ENCODE measurements at regions not wholly inside any gene's neighbourhood (a gene's known extent, or its start where the extent isn't known, plus 50 kb on each side); places are given as distances from the start of the nearest gene placed in this dataset.

GRCh38 chr2:66693076-66693965 is 258.4 kb downstream of the MEIS1 start:
- no peak for DNase-seq
- Mint-ChIP-seq H3K27ac (no peak overlapping the region), H3K36me3 (no peaks in the 10 kb centered on the region), H3K4me1 (ENCODE audit: low read depth) (no peaks in the 10 kb centered on the region), H3K4me3 (no peak overlapping the region), H3K9me3 (no peaks in the 10 kb centered on the region), H3K27me3 (no peaks in the 10 kb centered on the region)
- POLR2A ChIA-PET: no interaction called here
- intact Hi-C loops (cut with micrococcal nuclease): no loop called here
- CTCF ChIA-PET: no interaction called here

- Mint-ChIP-seq H3K36me3 (no peaks in the 10 kb centered on the region), H3K9me3 (no peaks in the 10 kb centered on the region), H3K27ac (no peak overlapping the region), H3K27me3 (no peaks in the 10 kb centered on the region), H3K4me1 (ENCODE audit: low read depth) (no peaks in the 10 kb centered on the region), H3K4me3 (no peak overlapping the region)
- no peak for DNase-seq
- intact Hi-C loops (cut with micrococcal nuclease): no loop called here
- ChIA-PET POLR2A (no interaction called here), CTCF (no interaction called here)
Measured at GRCh38 chr2:66694087-66694860, 259.3 kb downstream of the MEIS1 start.

DNA sequence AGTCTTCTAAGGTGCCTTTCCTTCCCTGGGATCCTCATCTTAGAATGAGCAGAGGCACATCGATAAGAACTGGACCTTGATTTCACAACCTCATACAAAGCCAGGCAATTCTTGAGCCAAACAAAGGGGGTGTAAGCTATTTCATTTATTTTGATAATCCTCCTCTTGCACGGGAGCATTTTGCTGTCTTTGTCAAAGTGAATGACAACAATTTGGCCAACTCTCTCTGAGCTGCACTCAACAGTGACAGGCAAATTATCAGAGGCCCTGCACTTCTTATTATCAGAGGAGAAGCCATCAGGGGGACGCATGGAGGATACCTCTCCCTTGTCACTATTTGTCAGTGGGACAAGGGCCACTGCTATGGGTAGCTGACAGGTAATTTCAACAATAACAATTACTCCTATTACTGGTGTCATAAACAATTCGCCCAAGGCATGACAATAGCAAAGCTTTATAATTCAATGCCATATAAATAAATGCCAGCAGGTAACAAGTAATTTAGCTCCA is 260.4 kb downstream of the MEIS1 start:
- H3K4me3 Mint-ChIP-seq: no peak overlapping the region
- DNase-seq: no peak
- POLR2A ChIA-PET: no interaction called here
- CTCF ChIA-PET: no interaction called here
- H3K9me3 Mint-ChIP-seq: no peaks in the 10 kb centered on the region
- intact Hi-C loops (cut with micrococcal nuclease): no loop called here
- H3K27ac Mint-ChIP-seq: no peak overlapping the region
- H3K4me1 Mint-ChIP-seq (ENCODE audit: low read depth): no peaks in the 10 kb centered on the region
- no peaks in the 10 kb centered on the region for H3K27me3 Mint-ChIP-seq
- no peaks in the 10 kb centered on the region for H3K36me3 Mint-ChIP-seq

- H3K36me3 Mint-ChIP-seq: no peaks in the 10 kb centered on the region
- no peak overlapping the region for H3K27ac Mint-ChIP-seq
- intact Hi-C loops (cut with micrococcal nuclease): no loop called here
- no peak overlapping the region for H3K4me3 Mint-ChIP-seq
- ChIA-PET POLR2A (no interaction called here), CTCF (no interaction called here)
- H3K4me1 Mint-ChIP-seq (ENCODE audit: low read depth): no peaks in the 10 kb centered on the region
- no peaks in the 10 kb centered on the region for H3K27me3 Mint-ChIP-seq
- DNase-seq: no peak
- H3K9me3 Mint-ChIP-seq: no peaks in the 10 kb centered on the region
Measured at GRCh38 chr2:66696374-66696773, 261.4 kb downstream of the MEIS1 start.

GRCh38 chr2:66696886-66697285 is 262.0 kb downstream of the MEIS1 start:
- POLR2A ChIA-PET: no interaction called here
- no peak overlapping the region for H3K4me3 Mint-ChIP-seq

GRCh38 chr2:66697366-66697765 is 262.4 kb downstream of the MEIS1 start:
- no peaks in the 10 kb centered on the region for H3K4me1 Mint-ChIP-seq (ENCODE audit: low read depth)

More at GRCh38 chr2:66696886-66697285, 262.0 kb downstream of the MEIS1 start:
- Mint-ChIP-seq H3K27me3 (no peaks in the 10 kb centered on the region), H3K27ac (no peak overlapping the region), H3K9me3 (no peaks in the 10 kb centered on the region), H3K4me1 (ENCODE audit: low read depth) (no peaks in the 10 kb centered on the region), H3K36me3 (no peaks in the 10 kb centered on the region)
- intact Hi-C loops (cut with micrococcal nuclease): no loop called here
- no peak for DNase-seq
- CTCF ChIA-PET: no interaction called here

GRCh38 chr2:66698091-66698490 is 263.2 kb downstream of the MEIS1 start:
- no peak for DNase-seq
- POLR2A ChIA-PET: no interaction called here
- intact Hi-C loops (cut with micrococcal nuclease): no loop called here
- Mint-ChIP-seq H3K27me3 (no peaks in the 10 kb centered on the region), H3K9me3 (no peaks in the 10 kb centered on the region), H3K4me1 (ENCODE audit: low read depth) (no peaks in the 10 kb centered on the region), H3K4me3 (no peak overlapping the region), H3K36me3 (no peaks in the 10 kb centered on the region), H3K27ac (no peak overlapping the region)
- CTCF ChIA-PET: no interaction called here

More at GRCh38 chr2:66697366-66697765, 262.4 kb downstream of the MEIS1 start:
- no peak overlapping the region for H3K27ac Mint-ChIP-seq
- no peak for DNase-seq
- CTCF ChIA-PET: no interaction called here
- no peaks in the 10 kb centered on the region for H3K36me3 Mint-ChIP-seq
- H3K27me3 Mint-ChIP-seq: no peaks in the 10 kb centered on the region
- H3K4me3 Mint-ChIP-seq: no peak overlapping the region
- intact Hi-C loops (cut with micrococcal nuclease): no loop called here
- H3K9me3 Mint-ChIP-seq: no peaks in the 10 kb centered on the region
- POLR2A ChIA-PET: no interaction called here

- intact Hi-C loops (cut with micrococcal nuclease): no loop called here
Measured at GRCh38 chr2:66698576-66699239, 263.8 kb downstream of the MEIS1 start.

GRCh38 chr2:66699416-66699792 is 264.5 kb downstream of the MEIS1 start:
- CTCF ChIA-PET: no interaction called here
- no peak for DNase-seq
- Mint-ChIP-seq H3K27ac (no peak overlapping the region), H3K27me3 (no peaks in the 10 kb centered on the region), H3K4me3 (no peak overlapping the region), H3K9me3 (no peaks in the 10 kb centered on the region), H3K4me1 (ENCODE audit: low read depth) (no peaks in the 10 kb centered on the region), H3K36me3 (no peaks in the 10 kb centered on the region)
- intact Hi-C loops (cut with micrococcal nuclease): no loop called here
- POLR2A ChIA-PET: no interaction called here

More at GRCh38 chr2:66698576-66699239, 263.8 kb downstream of the MEIS1 start:
- DNase-seq: no peak
- H3K36me3 Mint-ChIP-seq: no peaks in the 10 kb centered on the region
- no peaks in the 10 kb centered on the region for H3K9me3 Mint-ChIP-seq
- POLR2A ChIA-PET: no interaction called here
- no peaks in the 10 kb centered on the region for H3K4me1 Mint-ChIP-seq (ENCODE audit: low read depth)
- H3K4me3 Mint-ChIP-seq: no peak overlapping the region
- H3K27me3 Mint-ChIP-seq: no peaks in the 10 kb centered on the region
- CTCF ChIA-PET: no interaction called here
- no peak overlapping the region for H3K27ac Mint-ChIP-seq

DNA sequence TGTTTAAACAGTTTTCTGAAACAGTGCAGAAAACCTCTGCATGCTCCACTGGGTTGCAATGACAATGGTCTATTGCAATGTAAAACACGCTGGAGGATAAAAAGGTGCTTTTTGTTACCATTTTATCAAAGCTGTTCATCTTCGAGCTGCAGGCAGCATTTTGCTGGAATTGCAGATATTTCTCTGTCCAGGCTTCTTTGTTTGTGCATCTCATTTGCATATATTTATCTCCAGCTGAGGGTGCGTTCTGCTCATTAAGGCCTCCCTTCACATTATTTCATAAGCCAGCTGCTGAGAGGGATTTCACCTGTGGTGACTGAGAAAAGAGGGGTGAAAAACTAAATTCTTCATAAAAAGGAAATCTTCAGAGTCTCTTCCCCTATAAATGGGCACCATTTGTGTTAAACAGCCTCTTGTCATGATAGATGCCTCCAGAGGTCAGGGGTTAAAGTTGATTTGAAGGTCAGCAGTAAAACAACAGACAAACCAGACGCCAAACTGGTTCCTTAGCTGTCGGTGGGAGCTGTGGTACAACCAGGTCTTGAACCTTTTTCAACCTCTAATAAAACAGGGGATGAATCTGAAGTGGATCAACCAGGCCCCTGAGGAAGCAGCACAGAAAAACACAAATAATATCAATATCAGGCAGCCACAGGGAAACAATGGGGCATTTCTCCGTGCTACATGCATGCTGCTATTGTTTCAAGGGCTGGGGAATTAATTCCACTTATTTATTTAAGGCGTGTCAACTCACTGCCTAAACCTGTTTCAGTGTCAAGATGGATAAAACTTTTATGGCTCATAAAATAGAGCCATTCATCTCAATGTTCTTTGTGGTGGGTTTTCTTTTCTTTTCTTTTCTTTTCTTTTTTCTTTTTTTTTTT is 265.1 kb downstream of the MEIS1 start:
- intact Hi-C loops (cut with micrococcal nuclease): no loop called here
- ChIA-PET CTCF (no interaction called here), POLR2A (no interaction called here)
- Mint-ChIP-seq H3K9me3 (no peaks in the 10 kb centered on the region), H3K36me3 (no peaks in the 10 kb centered on the region), H3K4me3 (no peak overlapping the region), H3K4me1 (ENCODE audit: low read depth) (no peaks in the 10 kb centered on the region), H3K27me3 (no peaks in the 10 kb centered on the region), H3K27ac (no peak overlapping the region)
- no peak for DNase-seq

DNA sequence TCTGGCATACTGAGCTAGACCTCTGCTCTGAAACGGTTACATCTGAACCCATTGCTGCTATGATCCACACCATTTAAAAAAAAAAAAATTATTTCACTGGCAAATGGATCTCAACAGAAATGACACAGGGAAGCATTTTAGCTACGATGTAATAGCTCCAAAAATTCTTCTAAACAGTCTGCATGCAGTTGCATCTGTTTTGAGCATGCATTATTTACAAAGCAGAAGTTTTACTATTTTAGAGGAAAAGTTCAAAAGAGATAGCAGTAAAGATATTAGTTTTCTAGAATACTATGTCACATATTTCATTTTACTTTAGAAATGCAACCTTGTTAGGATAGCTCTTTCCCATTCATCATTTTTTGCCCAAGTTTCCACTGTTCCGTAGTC is 265.7 kb downstream of the MEIS1 start:
- ChIA-PET POLR2A (no interaction called here), CTCF (no interaction called here)
- intact Hi-C loops (cut with micrococcal nuclease): no loop called here
- Mint-ChIP-seq H3K36me3 (no peaks in the 10 kb centered on the region), H3K27ac (no peak overlapping the region), H3K4me1 (ENCODE audit: low read depth) (no peaks in the 10 kb centered on the region), H3K27me3 (no peaks in the 10 kb centered on the region), H3K4me3 (no peak overlapping the region), H3K9me3 (peaks cover 3% of the 10 kb centered on the region)
- DNase-seq: no peak

GRCh38 chr2:66701251-66701650 is 266.3 kb downstream of the MEIS1 start:
- ChIA-PET POLR2A (no interaction called here), CTCF (no interaction called here)
- peaks cover 3% of the 10 kb centered on the region for H3K9me3 Mint-ChIP-seq
- H3K4me3 Mint-ChIP-seq: no peak overlapping the region
- H3K27ac Mint-ChIP-seq: no peak overlapping the region
- no peaks in the 10 kb centered on the region for H3K36me3 Mint-ChIP-seq
- intact Hi-C loops (cut with micrococcal nuclease): no loop called here
- DNase-seq: no peak
- H3K4me1 Mint-ChIP-seq (ENCODE audit: low read depth): no peaks in the 10 kb centered on the region
- H3K27me3 Mint-ChIP-seq: no peaks in the 10 kb centered on the region

Data from activated CD4-positive, alpha-beta memory T cell treated with anti-CD3 and anti-CD28 coated beads for 36 hours (primary cell).